Body of pancreas (tissue), 4 donors: ENCODE measurements at regions not wholly inside any gene's neighbourhood (a gene's known extent, or its start where the extent isn't known, plus 50 kb on each side); places are given as distances from the start of the nearest gene placed in this dataset.

ENCODE experiments used
- ATAC-seq: fragments of 150-250 bp; one replicate; pipeline ENCODE4 v1.9.1; 2016
- DNase-seq, 4 donors: peaks; one replicate each; pipeline ENCODE4 v3.0.0-alpha.2; 2019
- H3K27ac ChIP-seq, 4 donors: fragments of 200-600 bp; sonication (generic); 1 replicate in 3 of 4; 2 replicates in 1 of 4; pipeline versions ENCODE4 v1.5.1 to v1.6.1; 2016 to 2019; ENCODE audit warnings: mild to moderate bottlenecking in 1 of 4, mixed read lengths in 1 of 4, moderate library complexity in 1 of 4
- H3K27me3 ChIP-seq, 2 donors: fragments of 200-600 bp; sonication (generic); one replicate each; pipeline ENCODE4 v1.6.0; 2016; ENCODE audit warnings: mild to moderate bottlenecking in 1 of 2
- H3K36me3 ChIP-seq, 2 donors: fragments of 200-600 bp; sonication (generic); replicated peaks in 1 of 2; 2 replicates each; pipeline ENCODE4 v1.5.1; 2016; ENCODE audit warnings: low read depth in 2 of 2; ENCODE audit not compliant: insufficient read depth in 1 of 2
- H3K4me1 ChIP-seq: fragments of 200-600 bp; sonication (generic); one replicate; pipeline ENCODE4 v1.6.0; 2016
- H3K4me3 ChIP-seq, 2 donors: fragments of 200-600 bp; sonication (generic); 1 replicate in 1 of 2; 2 replicates in 1 of 2; pipeline ENCODE4 v1.5.1; 2016 to 2019
- H3K9me3 ChIP-seq, 3 donors: fragments of 200-600 bp; sonication (generic); 1 replicate in 2 of 3; 2 replicates in 1 of 3; pipeline ENCODE4 v1.5.1; 2016
- CTCF ChIP-seq, 7 experiments: fragments of 450-650 bp in 4 of 7; fragments of 200-600 bp in 3 of 7; sonication (generic) in 3 of 7; IDR thresholded peaks; one replicate each; pipeline ENCODE4 v1.5.1; 2016 to 2019; ENCODE audit warnings: antibody characterized with exemption in 7 of 7
- POLR2A ChIP-seq, 3 donors: fragments of 450-650 bp; IDR thresholded peaks; one replicate each; pipeline ENCODE4 v1.6.1; 2016; ENCODE audit warnings: antibody characterized with exemption in 3 of 3, mild to moderate bottlenecking in 2 of 3
- WGBS, 2 donors: methylation state at CpG; one replicate each; pipeline ENCODE4 v1.1.5; 2017; 5-methylcytosine and 5-hydroxymethylcytosine counted together
- intact Hi-C: fragments of 100-400 bp; cut with DNase I; formaldehyde crosslinking; loops from one replicate; pipeline ENCODE4 v1.15.1; 2023

GRCh38 chr16:55046916-55047315 lies 116.3 kb downstream of the IRX5 start:
- H3K4me1 ChIP-seq, result no peaks in the 10 kb centered on the region
- no peaks in the 10 kb centered on the region for H3K36me3 ChIP-seq
- H3K4me3 ChIP-seq, result no peak overlapping the region
- TF ChIP-seq POLR2A (IDR thresholded peaks at IDR 0.05) (no peak), CTCF (IDR thresholded peaks at IDR 0.05) (no peak)
- intact Hi-C loops, result no loop called here
- ATAC-seq (no peak), DNase-seq (no peak)
- H3K27me3 ChIP-seq, result no peaks in the 10 kb centered on the region
- no peaks in the 10 kb centered on the region for H3K9me3 ChIP-seq
- 77% methylated on average over 4 of the region's 4 CpGs for WGBS, 2 donors
- no peak overlapping the region for H3K27ac ChIP-seq

- H3K4me3 ChIP-seq, result no peak overlapping the region
- ATAC-seq (no peak), DNase-seq (no peak)
- no peaks in the 10 kb centered on the region for H3K4me1 ChIP-seq
- WGBS, 2 donors, result 79 to 85% methylated on average over 4 of the region's 4 CpGs
- TF ChIP-seq POLR2A (IDR thresholded peaks at IDR 0.05) (no peak), CTCF (IDR thresholded peaks at IDR 0.05) (no peak)
- no peaks in the 10 kb centered on the region for H3K9me3 ChIP-seq
- no peak overlapping the region for H3K27ac ChIP-seq
- no peaks in the 10 kb centered on the region for H3K36me3 ChIP-seq
- intact Hi-C loops, result no loop called here
- no peaks in the 10 kb centered on the region for H3K27me3 ChIP-seq
Measured at GRCh38 chr16:55047331-55047730, 116.7 kb downstream of the IRX5 start.

- intact Hi-C loops, result no loop called here
- no peak for ATAC-seq
- TF ChIP-seq CTCF (IDR thresholded peaks at IDR 0.05), result no peak
- TF ChIP-seq POLR2A (IDR thresholded peaks at IDR 0.05), result no peak
Measured at GRCh38 chr16:55047903-55048497, 117.3 kb downstream of the IRX5 start.

GRCh38 chr16:55048745-55049144 lies 118.1 kb downstream of the IRX5 start:
- H3K27ac ChIP-seq, result no peak overlapping the region
- ATAC-seq (no peak), DNase-seq (no peak)
- no peaks in the 10 kb centered on the region for H3K9me3 ChIP-seq
- H3K36me3 ChIP-seq, result no peaks in the 10 kb centered on the region
- H3K27me3 ChIP-seq, result no peaks in the 10 kb centered on the region
- H3K4me1 ChIP-seq, result no peaks in the 10 kb centered on the region
- TF ChIP-seq POLR2A (IDR thresholded peaks at IDR 0.05), result no peak
- no peak for TF ChIP-seq CTCF (IDR thresholded peaks at IDR 0.05)
- no peak overlapping the region for H3K4me3 ChIP-seq
- intact Hi-C loops, result no loop called here
- WGBS, 2 donors, result 76 to 81% methylated on average over 5 of the region's 5 CpGs

More at GRCh38 chr16:55047903-55048497, 117.3 kb downstream of the IRX5 start:
- H3K4me3 ChIP-seq, result no peak overlapping the region
- H3K27ac ChIP-seq, result no peak overlapping the region
- no peaks in the 10 kb centered on the region for H3K36me3 ChIP-seq
- H3K9me3 ChIP-seq, result no peaks in the 10 kb centered on the region
- 86 to 90% methylated on average over 8 of the region's 8 CpGs for WGBS, 2 donors
- H3K4me1 ChIP-seq, result no peaks in the 10 kb centered on the region
- H3K27me3 ChIP-seq, result no peaks in the 10 kb centered on the region
- no peak for DNase-seq
